Activated effector memory CD4-positive, alpha-beta T cell treated with anti-CD3 and anti-CD28 coated beads, Interleukin-2, amount 50 U/mL, for 16 hours (primary cell): ENCODE measurements at regions not wholly inside any gene's neighbourhood (a gene's known extent, or its start where the extent isn't known, plus 50 kb on each side); places are given as distances from the start of the nearest gene placed in this dataset.

ENCODE experiments used
- DNase-seq: peaks from one replicate; pipeline ENCODE4 v3.0.0-alpha.2; 2020

- peak; percentile 37 for DNase-seq
Observed at GRCh38 chr11:69205743-69206612, 50.2 kb downstream of the SMIM38 start.

- DNase-seq, result peak; percentile 4
Observed at GRCh38 chr11:69206613-69206965, 50.9 kb downstream of the SMIM38 start.

DNA sequence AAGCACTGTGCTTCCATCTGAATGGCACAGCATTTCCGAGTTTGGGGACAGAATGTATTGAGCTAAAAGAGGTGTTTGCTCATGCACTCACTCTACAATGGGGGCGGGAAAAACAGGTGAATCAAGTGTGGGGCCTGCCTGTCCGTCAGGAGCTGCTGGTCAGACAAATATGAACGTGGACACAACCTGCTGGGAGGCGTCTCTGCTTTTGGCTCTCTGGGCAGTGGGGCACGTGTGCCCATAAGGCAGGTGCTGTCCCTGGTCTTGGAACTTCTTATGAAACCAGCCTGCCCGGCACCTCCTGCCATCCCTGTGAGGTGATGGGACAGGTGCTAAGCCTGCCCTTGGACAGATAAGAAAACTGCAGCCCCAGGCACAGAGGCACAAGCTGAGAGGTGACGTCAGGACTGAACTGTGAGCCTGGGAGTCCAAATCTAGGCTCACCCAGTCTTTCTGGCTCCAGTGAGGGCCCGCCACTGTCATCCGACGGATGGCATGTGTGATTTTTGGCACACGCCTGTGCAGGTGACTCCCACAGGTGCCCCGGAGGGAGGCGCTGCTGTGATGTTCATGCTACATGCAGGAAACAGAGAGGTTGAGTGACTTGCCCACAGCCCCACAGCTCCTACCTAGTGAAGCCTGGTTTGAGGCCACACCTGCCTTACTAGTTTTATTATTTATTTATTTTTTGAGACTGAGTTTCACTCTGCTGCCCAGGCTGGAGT lies 51.6 kb downstream of the SMIM38 start:
- DNase-seq, result peak; percentile 16

DNA sequence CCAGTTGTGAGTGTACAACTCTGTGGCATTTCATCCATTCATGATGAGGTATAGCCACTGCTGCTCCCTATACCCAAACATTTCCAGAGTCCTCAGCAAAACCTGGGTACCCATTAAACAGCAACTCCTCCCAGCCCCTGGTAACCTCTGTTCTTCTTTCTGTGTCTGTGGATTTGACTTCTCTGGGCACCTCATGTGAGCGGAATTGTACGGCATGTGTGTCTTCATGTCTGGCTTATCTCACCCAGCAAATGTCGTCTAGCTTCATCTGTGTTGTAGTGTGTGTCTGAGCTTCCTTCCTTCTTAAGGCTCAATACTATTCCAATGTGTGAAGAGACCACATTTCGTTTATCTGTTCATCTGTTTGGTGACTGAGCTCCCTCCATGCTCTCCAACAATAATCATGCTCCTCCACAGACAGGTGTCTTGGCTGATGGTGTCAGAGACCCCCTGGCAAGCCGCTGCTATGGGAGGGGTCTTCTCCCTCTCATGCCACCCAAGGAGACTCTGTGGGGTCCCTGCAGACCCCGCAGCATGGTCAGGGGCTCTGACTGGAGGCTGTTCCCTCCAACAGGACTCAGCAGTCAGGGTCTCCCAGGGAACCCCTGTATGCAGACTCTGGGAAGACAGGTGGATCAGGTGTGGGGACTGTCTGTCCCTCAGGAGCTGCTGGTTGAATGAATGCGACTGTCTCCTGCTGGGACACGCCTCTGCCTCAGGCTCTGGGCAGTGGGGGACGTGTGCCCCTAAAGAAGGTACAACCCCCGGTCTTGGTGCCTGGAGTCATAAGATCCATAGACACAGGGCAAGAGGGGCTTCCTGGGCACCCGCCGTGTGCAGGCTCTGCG lies 52.7 kb downstream of the SMIM38 start:
- peak; percentile 37 for DNase-seq

- DNase-seq, result peak; percentile 34
Observed at GRCh38 chr11:69209038-69209350, 53.3 kb downstream of the SMIM38 start.

DNA sequence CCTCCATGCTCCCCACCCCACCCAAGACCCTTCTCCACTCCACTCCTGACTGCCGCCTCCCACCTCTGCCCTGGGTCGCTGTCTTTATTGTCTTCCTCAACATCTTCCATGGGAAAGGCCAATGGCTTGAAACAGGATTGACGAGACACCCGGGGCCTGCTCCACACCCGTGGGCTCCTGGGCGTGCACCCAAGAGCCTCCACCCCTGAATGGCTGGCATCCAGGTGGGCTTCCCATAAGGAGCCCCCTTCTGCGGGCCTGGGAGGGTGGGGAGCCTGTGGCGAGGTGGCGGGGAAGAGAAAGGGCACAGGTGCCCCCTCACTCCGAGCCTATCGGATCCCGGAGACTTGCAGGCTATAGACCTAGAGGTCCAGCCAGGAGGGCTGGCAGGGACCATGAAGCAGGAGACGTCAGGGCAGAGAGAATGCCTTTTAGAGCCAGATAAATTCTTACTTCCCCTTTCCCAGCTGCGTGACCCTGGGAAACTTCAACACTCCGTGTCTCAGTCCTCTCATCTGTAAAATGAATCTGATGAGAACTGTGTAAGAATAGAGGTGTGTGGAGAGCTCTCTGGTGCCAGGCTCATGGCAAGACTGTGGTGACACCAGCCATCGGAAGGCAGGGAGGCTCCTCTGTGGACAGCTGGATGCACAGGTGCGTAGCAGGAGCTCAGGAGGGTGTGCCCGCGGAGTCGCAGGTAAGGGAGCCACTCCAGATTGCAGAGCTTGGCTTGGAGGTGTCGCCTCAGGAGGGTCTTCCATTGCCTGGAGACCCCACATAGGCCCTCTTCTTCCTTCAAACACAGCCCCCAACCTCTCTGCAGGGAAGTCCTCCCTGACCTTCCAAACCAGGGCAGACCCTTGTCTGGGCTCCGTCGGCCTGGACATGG lies 53.9 kb downstream of the SMIM38 start:
- DNase-seq, result peak; percentile 48

- peak; percentile 63 for DNase-seq
Observed at GRCh38 chr11:69210310-69211035, 54.7 kb downstream of the SMIM38 start.

GRCh38 chr11:69211540-69211919 lies 55.8 kb downstream of the SMIM38 start:
- peak; percentile 42 for DNase-seq

DNA sequence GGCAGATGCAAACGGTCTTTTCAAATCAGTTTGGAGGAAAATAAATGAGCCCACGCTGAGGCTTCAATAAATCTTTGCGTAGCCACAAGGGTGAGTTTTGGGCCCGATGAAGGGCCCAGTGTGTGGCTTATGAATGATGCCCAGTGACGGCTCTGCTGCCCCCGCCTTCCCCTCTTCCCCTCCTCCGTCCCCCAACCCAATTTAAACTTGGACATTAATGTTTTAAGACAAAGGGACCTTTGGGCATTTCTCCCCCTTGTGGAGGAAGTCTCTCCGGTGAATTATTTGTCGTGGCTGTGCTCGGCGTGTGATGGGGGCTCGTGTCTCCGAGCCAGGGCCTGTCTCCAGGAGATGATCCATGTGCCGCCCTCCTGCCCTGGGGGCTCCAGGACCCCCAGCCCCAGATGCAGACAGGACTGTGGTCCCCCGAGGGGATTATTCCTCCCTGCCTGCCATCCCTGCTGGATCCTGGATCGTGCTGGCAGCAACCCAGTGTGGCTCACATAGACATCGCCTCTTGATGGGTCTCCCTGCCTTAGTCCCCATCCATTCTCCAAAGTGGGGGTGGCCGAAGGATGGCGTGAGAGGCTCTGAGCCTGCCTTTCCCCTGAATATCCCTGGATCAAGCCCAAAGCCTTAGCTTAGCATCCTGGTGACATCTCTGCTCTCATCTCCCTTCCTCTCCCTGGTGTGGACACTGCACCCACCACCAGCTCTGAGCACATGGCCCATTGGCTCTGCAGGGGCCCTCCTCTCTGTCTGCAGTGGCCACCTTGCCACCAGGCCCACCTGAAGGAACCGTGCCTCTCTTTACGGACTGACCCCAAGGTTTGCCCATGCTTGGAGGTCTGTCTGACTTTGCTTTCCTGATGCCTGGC lies 56.4 kb downstream of the SMIM38 start:
- peak; percentile 54 for DNase-seq

DNA sequence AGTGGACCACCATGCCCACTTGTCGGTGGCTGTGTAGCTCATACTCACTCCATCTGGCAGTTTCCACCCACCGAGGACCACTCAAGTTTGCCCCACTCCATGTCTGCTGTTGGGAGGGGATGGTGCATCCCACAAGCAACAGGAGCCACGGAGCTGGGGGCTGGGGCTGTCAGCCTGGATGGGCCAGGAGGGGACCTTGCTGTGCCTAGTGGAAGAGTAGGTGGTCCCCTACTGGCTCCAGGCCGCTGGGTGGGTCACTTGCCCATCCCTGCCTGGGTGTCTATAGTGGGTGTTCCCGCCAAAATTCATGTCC lies 57.0 kb downstream of the SMIM38 start:
- DNase-seq, result peak; percentile 27

- peak; percentile 64 for DNase-seq
Observed at GRCh38 chr11:69213316-69213715, 57.6 kb downstream of the SMIM38 start.

DNA sequence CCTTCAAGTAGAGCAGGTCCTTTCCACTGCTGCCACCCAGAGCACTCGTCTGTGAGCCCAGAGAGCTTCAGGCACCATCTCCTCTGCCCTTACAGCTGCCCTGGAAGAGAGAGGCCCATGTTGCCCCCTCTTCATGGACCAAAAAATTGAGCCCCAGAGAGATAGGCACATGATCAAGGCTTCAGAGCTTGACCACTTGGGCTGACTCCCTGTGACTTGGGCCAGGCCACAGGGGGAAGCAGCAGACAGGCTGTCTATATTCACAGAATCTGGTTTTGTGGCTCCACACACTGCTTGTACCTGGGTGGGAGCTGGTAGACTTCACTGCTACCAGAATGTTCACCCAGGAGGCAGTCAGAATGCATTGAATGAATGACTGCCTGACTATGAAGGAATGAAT lies 58.2 kb downstream of the SMIM38 start:
- peak; percentile 27 for DNase-seq

GRCh38 chr11:69215216-69215615 lies 59.5 kb downstream of the SMIM38 start:
- DNase-seq, result peak; percentile 19

DNA sequence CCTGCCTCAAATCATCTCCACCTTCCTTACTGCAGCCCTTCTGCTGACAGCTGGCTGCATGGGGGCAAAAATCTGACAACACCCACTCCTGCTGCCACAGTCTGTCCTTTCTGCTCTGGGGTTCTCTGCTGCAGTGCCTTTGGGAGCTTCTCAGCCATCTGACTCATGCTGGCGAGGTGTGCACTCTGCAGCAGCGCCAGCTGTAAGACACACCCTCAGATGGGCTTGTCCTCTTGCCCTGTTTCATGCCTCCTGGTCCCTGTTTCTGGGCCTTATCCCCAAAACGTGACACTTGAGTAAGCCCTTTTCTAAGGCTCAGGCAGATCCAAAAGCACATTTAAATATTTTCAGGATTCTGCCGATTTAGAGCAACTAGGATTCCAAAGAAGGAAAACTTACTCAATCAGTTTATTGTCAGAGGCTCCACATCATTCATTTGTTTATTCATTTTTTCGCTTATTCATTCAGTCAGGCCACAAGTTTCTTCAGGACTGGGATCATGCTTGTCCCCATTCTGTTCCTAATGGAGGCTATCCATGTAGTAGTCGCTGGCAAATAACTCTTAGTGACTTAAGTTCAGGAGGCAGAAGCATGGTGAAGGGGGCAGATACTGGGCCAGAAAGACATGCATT lies 60.2 kb downstream of the SMIM38 start:
- peak; percentile 45 for DNase-seq

DNA sequence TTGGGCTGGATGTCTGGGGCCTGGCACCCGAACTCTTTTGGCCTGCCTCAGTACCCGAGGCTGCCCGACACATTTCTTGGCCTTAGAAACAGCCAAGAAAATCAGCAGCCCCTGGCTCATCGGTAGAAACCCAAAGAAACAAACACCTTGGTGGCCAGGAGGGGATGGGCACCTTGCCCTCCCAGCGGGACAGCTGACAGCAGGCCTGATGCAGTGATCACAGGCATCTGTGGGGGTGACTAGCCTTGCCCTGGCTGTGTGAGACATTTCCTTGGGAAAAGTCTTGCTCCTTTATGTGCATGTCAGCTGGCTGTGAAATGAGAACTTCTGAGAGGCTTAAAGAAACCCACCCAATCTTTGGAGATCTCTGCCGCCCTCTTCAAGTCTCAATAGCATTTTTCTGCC lies 60.9 kb downstream of the SMIM38 start:
- DNase-seq, result peak; percentile 25

GRCh38 chr11:69217276-69218105 lies 61.8 kb downstream of the SMIM38 start:
- DNase-seq, result peak; percentile 55

DNA sequence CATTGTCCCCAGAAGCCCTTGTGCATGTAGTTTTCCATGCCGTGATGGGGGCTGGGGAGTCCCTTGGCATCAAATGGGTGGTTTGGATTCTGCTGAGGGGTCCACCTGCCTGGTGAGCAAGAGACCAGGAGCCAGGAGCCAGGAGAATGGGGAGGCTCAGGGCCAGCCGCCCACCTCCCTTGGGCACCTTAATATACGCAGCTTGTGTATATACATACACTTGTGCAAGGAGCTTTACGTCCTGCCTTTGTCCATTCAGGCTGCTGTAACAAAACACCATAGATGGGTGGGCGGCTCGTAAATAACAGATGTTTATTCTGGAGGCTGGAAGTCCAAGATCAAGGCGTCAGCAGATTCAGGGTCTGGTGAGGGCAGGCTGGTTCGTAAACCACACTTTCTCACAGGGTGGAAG lies 62.5 kb downstream of the SMIM38 start:
- peak; percentile 51 for DNase-seq

DNA sequence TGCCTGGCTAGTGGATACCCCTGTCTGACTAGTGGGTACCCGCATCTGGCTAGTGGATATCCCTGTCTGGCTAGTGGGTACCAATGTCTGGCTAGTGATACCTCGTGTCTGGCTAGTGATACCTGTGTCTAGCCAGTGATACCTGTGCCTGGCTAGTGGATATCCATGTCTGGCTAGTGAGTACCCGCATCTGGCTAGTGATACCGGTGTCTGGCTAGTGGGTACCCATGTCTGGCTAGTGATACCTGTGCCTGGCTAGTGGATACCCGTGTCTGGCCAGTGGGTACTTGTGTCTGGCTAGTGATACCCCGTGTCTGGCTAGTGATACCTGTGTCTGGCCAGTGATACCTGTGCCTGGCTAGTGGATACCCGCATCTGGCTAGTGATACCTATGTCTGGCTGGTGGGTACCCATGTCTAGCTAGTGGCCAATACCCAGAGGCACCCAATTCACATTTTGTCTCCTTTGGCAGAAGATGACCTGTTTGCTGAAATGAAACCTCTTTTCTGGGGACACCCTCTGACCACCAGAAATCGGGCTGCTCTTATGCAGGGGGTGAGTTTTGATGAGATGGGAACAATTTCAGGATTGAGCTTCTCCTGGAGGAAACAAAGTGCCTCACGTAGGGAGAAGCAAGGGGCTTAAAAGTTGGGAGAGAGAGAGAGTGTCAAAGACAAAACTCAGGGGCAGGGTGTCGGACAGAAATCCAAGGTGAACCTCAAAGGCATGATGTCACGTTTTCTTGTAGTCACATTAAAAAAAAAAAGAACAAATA lies 63.4 kb downstream of the SMIM38 start:
- DNase-seq, result peak; percentile 56

DNA sequence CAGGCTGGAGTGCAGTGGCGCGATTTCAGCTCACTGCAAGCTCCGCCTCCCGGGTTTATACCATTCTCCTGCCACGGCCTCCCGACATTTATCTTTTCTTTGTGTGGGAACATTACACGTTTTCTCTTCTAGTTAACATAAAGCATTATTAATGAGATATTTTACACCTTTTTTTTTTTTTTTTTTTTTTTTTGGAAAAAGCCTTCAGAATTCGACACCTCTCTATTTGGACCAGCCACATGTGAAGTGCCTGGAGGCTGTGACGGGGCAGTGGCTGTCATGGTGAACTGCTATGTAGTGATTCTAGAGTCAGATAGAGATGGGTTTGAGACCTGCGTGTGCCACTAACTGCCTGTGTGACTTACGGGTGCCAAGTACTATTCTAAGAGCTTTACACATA lies 64.3 kb downstream of the SMIM38 start:
- DNase-seq, result peak; percentile 30
